ENCODE measurements at regions not wholly inside any gene's neighbourhood (a gene's known extent, or its start where the extent isn't known, plus 50 kb on each side); places are given as distances from the start of the nearest gene placed in this dataset.
"Not testable (repeated sequence)": the region's sequence is repeated elsewhere in the genome, so short reads cannot be mapped to it uniquely, and the experiment has no call there.

GRCh38 chr7:131933219-131933618, 376.8 kb upstream of the PODXL start:
- DNase-seq, result not testable (repeated sequence)

- DNase-seq, result no peak
Measured at GRCh38 chr7:131932271-131932670, 375.8 kb upstream of the PODXL start.

GRCh38 chr7:131931370-131931769, 374.9 kb upstream of the PODXL start:
- DNase-seq, result no peak

GRCh38 chr7:131929632-131930031, 373.2 kb upstream of the PODXL start:
- no peak for DNase-seq

- DNase-seq, result no peak
Measured at GRCh38 chr7:131927770-131928423, 371.5 kb upstream of the PODXL start.

GRCh38 chr7:131925636-131926035, 369.2 kb upstream of the PODXL start:
- no peak for DNase-seq

- no peak for DNase-seq
Measured at GRCh38 chr7:131924857-131925256, 368.4 kb upstream of the PODXL start.

- not testable (repeated sequence) for DNase-seq
Measured at GRCh38 chr7:131922948-131923347, 366.5 kb upstream of the PODXL start.

GRCh38 chr7:131921016-131921415, 364.6 kb upstream of the PODXL start:
- no peak for DNase-seq

GRCh38 chr7:131919920-131920709, 363.7 kb upstream of the PODXL start:
- DNase-seq, result no peak

GRCh38 chr7:131911112-131911511, 354.7 kb upstream of the PODXL start:
- DNase-seq, result no peak

- no peak for DNase-seq
Measured at GRCh38 chr7:131909151-131909768, 352.8 kb upstream of the PODXL start.

GRCh38 chr7:131908714-131909113, 352.3 kb upstream of the PODXL start:
- DNase-seq, result no peak

GRCh38 chr7:131905471-131905973, 349.1 kb upstream of the PODXL start:
- no peak for DNase-seq

- DNase-seq, result no peak
Measured at GRCh38 chr7:131904760-131905327, 348.4 kb upstream of the PODXL start.

GRCh38 chr7:131903315-131903714, 346.9 kb upstream of the PODXL start:
- no peak for DNase-seq

- no peak for DNase-seq
Measured at GRCh38 chr7:131900785-131901287, 344.4 kb upstream of the PODXL start.

- DNase-seq, result no peak
Measured at GRCh38 chr7:131899271-131900030, 343.0 kb upstream of the PODXL start.

GRCh38 chr7:131898418-131898817, 342.0 kb upstream of the PODXL start:
- DNase-seq, result no peak

GRCh38 chr7:131897790-131898165, 341.4 kb upstream of the PODXL start:
- DNase-seq, result no peak

- no peak for DNase-seq
Measured at GRCh38 chr7:131897016-131897789, 340.8 kb upstream of the PODXL start.
